Stomach (tissue), 8 donors: ENCODE measurements at regions not wholly inside any gene's neighbourhood (a gene's known extent, or its start where the extent isn't known, plus 50 kb on each side); places are given as distances from the start of the nearest gene placed in this dataset.

Source experiments
- DNase-seq, 2 donors: peaks; one replicate each; pipeline versions ENCODE4 v3.0.0 to v3.0.0-alpha.2; 2013 to 2019
- H3K27ac ChIP-seq, 5 donors: fragments of 200-600 bp in 4 of 5; sonication (generic) in 4 of 5; one replicate each; pipeline ENCODE4 v1.5.1; 2013 to 2019; ENCODE audit warnings: mild to moderate bottlenecking in 1 of 5, moderate library complexity in 1 of 5
- H3K27me3 ChIP-seq, 3 donors: fragments of 200-600 bp; sonication (generic); one replicate each; pipeline ENCODE4 v1.5.1; 2017 to 2019; ENCODE audit warnings: mixed run types in 1 of 3
- H3K36me3 ChIP-seq, 4 donors: fragments of 200-600 bp; sonication (generic); 1 replicate in 3 of 4; 2 replicates in 1 of 4; pipeline ENCODE4 v1.5.1; 2016 to 2019
- H3K4me1 ChIP-seq, 4 donors: fragments of 200-600 bp; sonication (generic); one replicate each; pipeline ENCODE4 v1.5.1; 2016 to 2019
- H3K4me3 ChIP-seq, 4 donors: fragments of 200-600 bp; sonication (generic) in 3 of 4; one replicate each; pipeline ENCODE4 v1.5.1; 2016 to 2019; ENCODE audit warnings: mild to moderate bottlenecking in 1 of 4
- H3K9me3 ChIP-seq, 4 donors: fragments of 200-600 bp; sonication (generic); one replicate each; pipeline ENCODE4 v1.5.1; 2016 to 2019
- CTCF ChIP-seq, 7 experiments: fragments of 450-650 bp in 4 of 7; fragments of 200-600 bp in 3 of 7; sonication (generic) in 3 of 7; IDR thresholded peaks; one replicate each; pipeline ENCODE4 v1.5.1; 2016 to 2019; ENCODE audit warnings: antibody characterized with exemption in 7 of 7, control low read depth in 2 of 7, mild to moderate bottlenecking in 1 of 7
- EP300 ChIP-seq: sonication (generic); formaldehyde crosslinking; IDR thresholded peaks from one replicate; pipeline ENCODE4 v1.6.1; 2017; ENCODE audit warnings: antibody characterized with exemption
- POLR2A ChIP-seq, 4 donors: fragments of 450-650 bp; IDR thresholded peaks; one replicate each; pipeline ENCODE4 v1.6.1; 2016; ENCODE audit warnings: antibody characterized with exemption in 4 of 4, control low read depth in 2 of 4, mild to moderate bottlenecking in 1 of 4, moderate library complexity in 1 of 4
- POLR2AphosphoS5 ChIP-seq, 3 donors: sonication (generic); formaldehyde crosslinking; IDR thresholded peaks; one replicate each; pipeline ENCODE4 v1.6.1; 2016; ENCODE audit warnings: antibody characterized with exemption in 3 of 3
- WGBS, 5 donors: extraction: QIAGEN DNeasy Blood & Tissue Kit in 3 of 5; methylation state at CpG; one replicate each; pipeline versions ENCODE4 v1.1.5 to v1.1.7; 2013 to 2018; 5-methylcytosine and 5-hydroxymethylcytosine counted together
- intact Hi-C: fragments of 100-400 bp; cut with DNase I; formaldehyde crosslinking; loops from one replicate; pipeline ENCODE4 v1.15.1; 2023; ENCODE audit warnings: low total_unique reads
- donor health status: healthy with polysubstance abuse.
- donor health status: Bipolar disorder and iron deficiency.
- donor health status: healthy.

GRCh38 chr3:28924744-28925360 lies 356.0 kb upstream of the RBMS3 start:
- intact Hi-C loops: no loop called here

GRCh38 chr3:28933337-28933736 lies 347.5 kb upstream of the RBMS3 start:
- H3K9me3 ChIP-seq: no peaks in the 10 kb centered on the region
- no peak for DNase-seq
- H3K27ac ChIP-seq: no peak overlapping the region
- intact Hi-C loops: no loop called here
- H3K4me1 ChIP-seq: no peaks in the 10 kb centered on the region
- no peak overlapping the region for H3K4me3 ChIP-seq
- no peaks in the 10 kb centered on the region for H3K27me3 ChIP-seq
- WGBS, 5 donors: 76 to 86% (median 81%) methylated on average over 4 of the region's 4 CpGs
- TF ChIP-seq CTCF (IDR thresholded peaks at IDR 0.05): no peak
- TF ChIP-seq POLR2A (IDR thresholded peaks at IDR 0.05): no peak
- TF ChIP-seq EP300: no peak
- no peak for TF ChIP-seq POLR2AphosphoS5 (IDR thresholded peaks at IDR 0.05)
- H3K36me3 ChIP-seq: no peaks in the 10 kb centered on the region

More at GRCh38 chr3:28924744-28925360, 356.0 kb upstream of the RBMS3 start:
- no peak for DNase-seq
- TF ChIP-seq CTCF (IDR thresholded peaks at IDR 0.05) (no peak), POLR2AphosphoS5 (IDR thresholded peaks at IDR 0.05) (no peak), POLR2A (IDR thresholded peaks at IDR 0.05) (no peak), EP300 (no peak)
- Histone ChIP-seq H3K27ac (no peak overlapping the region), H3K27me3 (no peaks in the 10 kb centered on the region), H3K9me3 (no peaks in the 10 kb centered on the region), H3K4me3 (no peak overlapping the region), H3K4me1 (no peaks in the 10 kb centered on the region), H3K36me3 (no peaks in the 10 kb centered on the region)
- 87 to 100% (median 88%) methylated on average over 1 of the region's 1 CpG for WGBS, 5 donors

GRCh38 chr3:28934126-28934813 lies 346.6 kb upstream of the RBMS3 start:
- H3K36me3 ChIP-seq: no peaks in the 10 kb centered on the region
- TF ChIP-seq POLR2AphosphoS5 (IDR thresholded peaks at IDR 0.05) (no peak), CTCF (IDR thresholded peaks at IDR 0.05) (no peak), EP300 (no peak), POLR2A (IDR thresholded peaks at IDR 0.05) (no peak)
- intact Hi-C loops: no loop called here
- H3K4me1 ChIP-seq: no peaks in the 10 kb centered on the region
- no peaks in the 10 kb centered on the region for H3K9me3 ChIP-seq
- no peak overlapping the region for H3K4me3 ChIP-seq
- no peaks in the 10 kb centered on the region for H3K27me3 ChIP-seq
- 60 to 73% (median 65%) methylated on average over 3 of the region's 3 CpGs for WGBS, 5 donors
- DNase-seq: no peak
- H3K27ac ChIP-seq: no peak overlapping the region

GRCh38 chr3:28935146-28935545 lies 345.7 kb upstream of the RBMS3 start:
- Histone ChIP-seq H3K36me3 (no peaks in the 10 kb centered on the region), H3K9me3 (no peaks in the 10 kb centered on the region), H3K4me3 (no peak overlapping the region), H3K27ac (no peak overlapping the region), H3K4me1 (peaks cover 0 to 6% (median 3%) of the 10 kb centered on the region in 4 donors), H3K27me3 (no peaks in the 10 kb centered on the region)
- DNase-seq: no peak
- intact Hi-C loops: no loop called here
- TF ChIP-seq POLR2AphosphoS5 (IDR thresholded peaks at IDR 0.05) (no peak), EP300 (no peak), CTCF (IDR thresholded peaks at IDR 0.05) (no peak), POLR2A (IDR thresholded peaks at IDR 0.05) (no peak)
- 50 to 78% (median 72%) methylated on average over 2 of the region's 2 CpGs for WGBS, 5 donors
